Activated naive CD4-positive, alpha-beta T cell treated with anti-CD3 and anti-CD28 coated beads, Interleukin-2, amount 50 U/mL, for 24 hours (primary cell): ENCODE measurements at regions not wholly inside any gene's neighbourhood (a gene's known extent, or its start where the extent isn't known, plus 50 kb on each side); places are given as distances from the start of the nearest gene placed in this dataset.

Experiments used
- H3K27ac Mint-ChIP-seq: one replicate; pipeline ENCODE4 v1.8.0; 2021; ENCODE audit warnings: mild to moderate bottlenecking, mixed read lengths
- H3K27me3 Mint-ChIP-seq: one replicate; pipeline ENCODE4 v1.8.0; 2021; ENCODE audit warnings: mixed read lengths
- H3K36me3 Mint-ChIP-seq: one replicate; pipeline ENCODE4 v1.8.0; 2021; ENCODE audit warnings: mixed read lengths
- H3K4me1 Mint-ChIP-seq: one replicate; pipeline ENCODE4 v1.8.0; 2021; ENCODE audit warnings: mixed read lengths
- H3K4me3 Mint-ChIP-seq: one replicate; pipeline ENCODE4 v1.8.0; 2021; ENCODE audit warnings: mild to moderate bottlenecking, mixed read lengths
- H3K9me3 Mint-ChIP-seq: one replicate; pipeline ENCODE4 v1.8.0; 2021; ENCODE audit warnings: mixed read lengths

DNA sequence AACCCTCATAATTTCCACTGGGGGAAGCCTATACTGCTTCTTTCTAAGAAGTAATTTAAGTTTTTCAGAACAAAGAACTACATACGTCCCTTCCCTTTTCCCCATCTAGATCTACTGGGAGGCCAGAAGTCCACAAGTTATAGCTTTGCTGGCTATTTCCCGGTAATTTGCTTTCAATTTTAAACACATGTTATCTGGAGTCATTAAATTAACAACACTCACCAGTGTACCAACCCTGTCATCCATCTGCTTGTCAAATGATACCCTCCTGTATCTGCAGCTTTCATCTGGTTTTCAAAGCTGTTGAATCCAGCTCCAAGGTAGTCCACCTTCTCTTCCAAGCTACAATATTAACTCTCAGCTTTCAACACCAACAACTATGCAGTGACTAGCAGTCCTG, 466.7 kb upstream of the PKN2 start:
- no peaks in the 10 kb centered on the region for H3K9me3 Mint-ChIP-seq
- H3K36me3 Mint-ChIP-seq = no peaks in the 10 kb centered on the region
- H3K4me3 Mint-ChIP-seq = no peak overlapping the region
- H3K27ac Mint-ChIP-seq = no peak overlapping the region
- no peaks in the 10 kb centered on the region for H3K27me3 Mint-ChIP-seq
- no peaks in the 10 kb centered on the region for H3K4me1 Mint-ChIP-seq

DNA sequence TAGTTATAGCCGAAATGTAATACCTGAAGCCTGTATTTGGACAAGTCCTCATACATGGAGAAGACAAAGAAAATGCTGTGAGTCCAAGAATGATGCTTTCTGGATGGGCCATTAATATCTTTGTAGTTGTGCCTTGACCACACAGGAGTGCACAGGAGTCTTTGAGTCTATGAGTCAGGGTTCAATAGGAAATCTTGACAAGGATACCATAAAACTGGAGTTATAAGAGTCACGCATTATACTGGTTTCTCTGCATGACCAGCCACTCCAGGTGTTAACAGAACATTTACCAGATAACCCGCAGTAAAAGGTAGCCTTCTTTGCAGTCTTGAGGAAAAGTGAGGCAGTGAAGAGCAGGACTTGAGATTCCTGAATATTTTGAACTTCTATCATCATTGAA, 464.6 kb upstream of the PKN2 start:
- no peaks in the 10 kb centered on the region for H3K27me3 Mint-ChIP-seq
- no peaks in the 10 kb centered on the region for H3K36me3 Mint-ChIP-seq
- H3K4me3 Mint-ChIP-seq = no peak overlapping the region
- no peaks in the 10 kb centered on the region for H3K9me3 Mint-ChIP-seq
- no peak overlapping the region for H3K27ac Mint-ChIP-seq
- no peaks in the 10 kb centered on the region for H3K4me1 Mint-ChIP-seq

DNA sequence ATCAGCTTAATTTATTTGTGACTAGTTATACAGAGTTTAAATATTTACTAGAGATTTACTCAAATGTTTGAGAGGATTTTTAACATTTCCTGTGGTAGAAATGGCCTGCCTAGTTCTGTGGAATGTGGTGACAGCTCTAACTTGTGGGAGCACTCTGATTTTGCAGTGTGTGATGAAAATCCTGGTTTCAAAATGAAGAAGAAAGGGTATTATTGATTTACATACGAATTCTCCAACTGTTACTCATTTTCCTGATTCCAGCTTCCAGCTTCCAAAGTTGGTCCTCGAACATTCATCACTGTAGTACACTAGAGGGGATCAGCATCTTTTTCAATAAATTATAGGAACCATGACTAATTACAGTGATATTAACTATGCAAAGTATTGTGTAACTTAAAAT, 462.7 kb upstream of the PKN2 start:
- H3K9me3 Mint-ChIP-seq = no peaks in the 10 kb centered on the region
- no peaks in the 10 kb centered on the region for H3K4me1 Mint-ChIP-seq
- no peak overlapping the region for H3K27ac Mint-ChIP-seq
- no peaks in the 10 kb centered on the region for H3K27me3 Mint-ChIP-seq
- no peak overlapping the region for H3K4me3 Mint-ChIP-seq
- H3K36me3 Mint-ChIP-seq = no peaks in the 10 kb centered on the region

DNA sequence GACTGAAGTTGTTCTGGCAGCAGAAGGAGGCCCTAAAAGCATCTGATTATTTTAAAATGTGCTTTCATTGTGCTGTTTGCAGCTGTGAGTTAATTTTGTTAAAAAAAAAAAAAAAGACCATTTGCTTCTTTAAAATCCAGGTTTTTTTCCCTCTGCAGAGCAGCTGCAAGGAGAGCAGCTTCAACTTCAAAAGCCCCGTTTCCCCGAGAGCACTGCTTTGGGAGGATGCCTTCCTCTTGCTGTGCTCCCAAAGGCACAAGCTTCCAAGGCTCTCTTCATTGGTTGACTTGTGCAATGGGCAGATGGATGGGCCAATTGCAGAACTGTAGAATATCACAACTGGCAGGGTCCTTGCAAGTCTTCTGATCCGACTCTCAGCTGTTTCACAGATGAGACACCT, 459.2 kb upstream of the PKN2 start:
- Mint-ChIP-seq H3K4me3 (no peak overlapping the region), H3K27me3 (no peaks in the 10 kb centered on the region), H3K4me1 (no peaks in the 10 kb centered on the region), H3K9me3 (no peaks in the 10 kb centered on the region), H3K27ac (no peak overlapping the region), H3K36me3 (no peaks in the 10 kb centered on the region)

DNA sequence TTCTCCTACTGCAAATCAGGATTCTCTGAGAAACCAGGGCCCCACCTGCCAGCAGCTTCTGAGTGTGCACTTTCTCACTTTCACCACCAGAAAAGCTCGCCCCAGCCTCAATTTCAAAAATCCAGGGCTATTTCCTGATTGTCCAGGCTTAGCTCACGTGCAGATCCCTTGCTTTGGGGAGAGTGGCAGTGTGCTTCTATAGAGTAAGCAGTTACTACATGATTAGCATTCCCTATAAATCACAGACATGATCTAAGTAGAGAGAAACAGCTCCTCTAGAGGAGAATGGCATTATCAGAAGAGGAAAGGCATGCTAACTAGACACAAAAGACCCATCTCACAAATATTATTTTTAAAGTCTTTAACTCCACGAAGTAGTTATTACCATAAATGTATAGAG, 456.0 kb upstream of the PKN2 start:
- Mint-ChIP-seq H3K36me3 (no peaks in the 10 kb centered on the region), H3K4me1 (no peaks in the 10 kb centered on the region), H3K4me3 (no peak overlapping the region), H3K27me3 (no peaks in the 10 kb centered on the region), H3K27ac (no peak overlapping the region), H3K9me3 (no peaks in the 10 kb centered on the region)

DNA sequence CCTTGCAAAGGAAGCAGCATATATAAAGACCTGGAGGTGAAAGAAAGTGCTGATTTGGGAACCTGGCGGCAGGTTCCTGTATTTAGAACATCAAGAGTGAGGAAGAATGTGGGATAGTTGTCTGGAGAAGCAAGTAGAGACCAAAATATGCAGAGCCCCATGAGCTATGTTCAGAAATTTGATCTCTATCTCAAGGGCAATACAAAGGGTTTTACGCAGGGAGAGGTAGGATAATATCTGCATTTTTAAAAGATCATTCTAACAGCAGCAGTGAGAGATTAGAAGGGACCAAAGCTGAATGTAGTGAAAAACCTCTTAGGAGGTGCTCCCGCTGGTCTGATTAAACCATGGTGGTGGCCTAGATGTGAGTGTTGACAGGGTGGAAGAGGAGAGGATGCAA, 453.9 kb upstream of the PKN2 start:
- H3K9me3 Mint-ChIP-seq = no peaks in the 10 kb centered on the region
- H3K4me3 Mint-ChIP-seq = no peak overlapping the region
- H3K36me3 Mint-ChIP-seq = no peaks in the 10 kb centered on the region
- no peaks in the 10 kb centered on the region for H3K4me1 Mint-ChIP-seq
- no peak overlapping the region for H3K27ac Mint-ChIP-seq
- H3K27me3 Mint-ChIP-seq = no peaks in the 10 kb centered on the region

DNA sequence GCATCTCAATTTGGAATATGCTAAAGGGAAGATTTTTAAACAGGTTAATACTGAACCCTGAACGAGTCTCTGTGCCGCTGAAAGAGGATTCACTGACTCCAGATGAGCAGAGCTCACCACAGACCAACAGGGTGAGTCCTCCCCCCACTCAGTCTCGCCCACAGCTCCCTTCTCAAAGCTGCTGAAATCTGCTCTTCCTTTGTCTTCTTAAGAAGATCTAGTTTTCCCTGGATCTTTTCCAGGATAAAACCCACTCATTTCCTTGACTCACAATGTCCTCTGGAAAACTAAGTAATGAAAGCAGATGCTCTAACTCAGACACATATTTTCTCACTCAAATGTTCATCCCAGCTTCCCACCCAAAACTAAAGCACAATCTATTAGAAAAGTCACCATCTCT, 447.0 kb upstream of the PKN2 start:
- Mint-ChIP-seq H3K27ac (no peak overlapping the region), H3K9me3 (no peaks in the 10 kb centered on the region), H3K27me3 (peaks cover 5% of the 10 kb centered on the region), H3K4me3 (no peak overlapping the region), H3K36me3 (no peaks in the 10 kb centered on the region), H3K4me1 (no peaks in the 10 kb centered on the region)

DNA sequence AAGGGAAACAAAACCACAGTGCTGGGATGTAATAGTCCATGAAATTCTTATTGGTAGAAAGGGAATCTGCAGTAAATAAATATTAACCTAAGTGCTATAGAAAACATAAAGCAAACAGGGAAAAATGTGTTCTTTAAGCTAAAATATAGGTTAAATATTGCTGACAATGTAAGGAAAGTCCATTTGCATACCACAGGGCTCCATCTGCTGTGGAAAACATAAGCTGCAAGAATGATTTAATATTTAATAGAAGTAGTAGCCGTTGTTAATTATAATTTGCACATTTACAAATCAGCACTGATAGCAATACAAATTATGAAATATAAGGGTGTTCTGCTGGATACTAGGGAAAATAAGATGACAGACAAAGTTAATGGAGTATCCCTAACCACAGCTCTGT, 444.9 kb upstream of the PKN2 start:
- H3K27me3 Mint-ChIP-seq = peaks cover 5% of the 10 kb centered on the region
- no peaks in the 10 kb centered on the region for H3K4me1 Mint-ChIP-seq
- H3K27ac Mint-ChIP-seq = no peak overlapping the region
- H3K9me3 Mint-ChIP-seq = no peaks in the 10 kb centered on the region
- no peaks in the 10 kb centered on the region for H3K36me3 Mint-ChIP-seq
- H3K4me3 Mint-ChIP-seq = no peak overlapping the region

DNA sequence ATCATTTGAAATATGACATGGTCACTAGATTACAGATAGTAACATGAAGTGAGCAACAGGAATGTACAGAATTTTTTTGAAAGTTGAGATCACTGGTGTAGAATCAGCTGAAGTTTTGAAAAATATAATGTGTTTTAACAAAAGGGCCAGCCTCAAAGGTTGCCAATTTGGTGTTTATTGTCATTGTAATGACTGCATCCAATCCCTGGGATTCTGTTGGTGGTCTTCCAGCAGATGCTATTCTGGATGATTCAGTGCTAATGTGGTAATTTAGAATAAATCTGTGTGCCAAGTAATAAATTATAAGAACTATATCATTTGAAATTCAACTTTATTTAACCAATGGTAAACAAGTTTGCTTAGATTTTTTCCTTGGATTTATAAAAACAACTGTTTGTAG, 436.4 kb upstream of the PKN2 start:
- Mint-ChIP-seq H3K9me3 (no peaks in the 10 kb centered on the region), H3K36me3 (no peaks in the 10 kb centered on the region), H3K4me3 (no peak overlapping the region), H3K4me1 (no peaks in the 10 kb centered on the region), H3K27ac (no peak overlapping the region), H3K27me3 (no peaks in the 10 kb centered on the region)

DNA sequence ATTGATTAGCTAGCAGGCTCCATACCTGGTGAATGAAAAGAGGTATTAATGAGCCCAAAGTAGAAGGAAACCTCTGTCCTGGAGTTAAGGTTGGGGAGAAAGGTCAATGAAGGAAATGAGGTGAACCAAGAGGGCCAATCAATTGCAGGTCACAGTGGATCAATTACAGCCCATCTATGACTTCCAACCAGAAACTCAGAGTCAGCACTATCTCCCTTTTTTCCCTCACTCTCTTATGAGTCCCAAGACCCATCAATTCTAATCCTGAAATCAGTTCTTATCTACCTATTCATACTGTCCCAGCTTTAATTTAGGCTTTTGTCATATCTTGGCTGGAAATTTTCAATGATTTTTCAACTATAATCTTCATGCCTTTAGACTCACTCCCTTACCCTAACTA, 433.2 kb upstream of the PKN2 start:
- Mint-ChIP-seq H3K36me3 (no peaks in the 10 kb centered on the region), H3K4me1 (no peaks in the 10 kb centered on the region), H3K4me3 (no peak overlapping the region), H3K27ac (no peak overlapping the region), H3K9me3 (no peaks in the 10 kb centered on the region), H3K27me3 (no peaks in the 10 kb centered on the region)

DNA sequence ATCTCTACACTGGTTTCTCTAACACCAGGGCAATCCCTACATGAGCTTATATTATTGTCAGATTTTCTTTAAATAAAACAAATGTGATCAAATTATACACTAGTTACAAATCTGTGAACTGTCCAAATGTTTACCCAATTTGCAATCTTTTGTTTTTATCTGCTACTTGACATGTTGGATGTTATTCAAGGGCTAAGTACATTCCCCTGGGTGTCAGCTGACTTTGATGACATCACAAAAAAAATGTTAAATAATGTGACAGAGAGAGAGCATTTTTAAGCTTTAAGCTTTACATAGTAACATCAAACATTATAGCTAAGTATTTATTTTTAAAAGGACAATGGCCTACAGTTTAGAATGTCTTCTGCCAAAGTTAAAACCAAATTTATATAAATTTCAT, 431.3 kb upstream of the PKN2 start:
- Mint-ChIP-seq H3K4me3 (no peak overlapping the region), H3K27ac (no peak overlapping the region), H3K27me3 (no peaks in the 10 kb centered on the region), H3K36me3 (no peaks in the 10 kb centered on the region), H3K9me3 (no peaks in the 10 kb centered on the region), H3K4me1 (no peaks in the 10 kb centered on the region)

DNA sequence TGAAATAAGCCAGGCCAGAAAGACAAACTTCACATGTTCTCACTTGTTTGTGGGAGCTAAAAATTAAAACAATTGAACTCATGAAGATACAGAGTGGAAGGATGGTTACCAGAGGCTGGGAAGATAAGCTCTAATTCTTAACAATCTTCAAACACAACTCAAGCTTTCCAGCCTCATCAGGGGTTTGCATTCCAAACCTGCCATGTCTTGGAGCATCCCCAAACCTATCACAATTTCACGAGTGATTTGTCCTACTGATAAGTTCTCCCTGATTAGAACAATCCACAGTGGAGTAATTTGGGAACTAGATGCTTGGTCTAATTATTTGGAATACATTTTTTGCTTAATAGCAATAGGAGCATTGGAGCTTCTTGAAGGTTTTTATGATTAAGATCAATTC, 418.5 kb upstream of the PKN2 start:
- Mint-ChIP-seq H3K36me3 (no peaks in the 10 kb centered on the region), H3K27me3 (peaks cover 2% of the 10 kb centered on the region), H3K4me3 (no peak overlapping the region), H3K9me3 (no peaks in the 10 kb centered on the region), H3K27ac (no peak overlapping the region), H3K4me1 (no peaks in the 10 kb centered on the region)

DNA sequence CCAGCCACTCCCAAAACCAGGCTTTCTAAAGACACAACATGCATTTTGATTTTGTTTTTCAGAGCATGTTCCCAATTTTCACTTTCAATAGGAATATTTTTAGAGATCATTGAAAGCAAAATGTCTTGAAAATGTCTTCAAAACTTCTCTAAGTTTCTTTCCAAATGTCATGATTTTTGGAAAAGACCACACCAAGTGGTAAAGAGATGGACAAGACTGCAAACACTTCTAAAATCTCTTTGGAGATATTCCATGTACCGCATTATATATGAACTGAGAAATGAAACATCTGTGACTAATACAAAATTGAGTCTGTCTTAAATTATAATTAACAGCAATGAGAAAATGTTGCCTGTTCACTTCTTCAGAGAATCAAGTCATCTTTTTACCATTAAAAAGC, 418.0 kb upstream of the PKN2 start:
- Mint-ChIP-seq H3K36me3 (no peaks in the 10 kb centered on the region), H3K4me1 (no peaks in the 10 kb centered on the region), H3K27me3 (peaks cover 2% of the 10 kb centered on the region), H3K9me3 (no peaks in the 10 kb centered on the region), H3K27ac (no peak overlapping the region), H3K4me3 (no peak overlapping the region)

DNA sequence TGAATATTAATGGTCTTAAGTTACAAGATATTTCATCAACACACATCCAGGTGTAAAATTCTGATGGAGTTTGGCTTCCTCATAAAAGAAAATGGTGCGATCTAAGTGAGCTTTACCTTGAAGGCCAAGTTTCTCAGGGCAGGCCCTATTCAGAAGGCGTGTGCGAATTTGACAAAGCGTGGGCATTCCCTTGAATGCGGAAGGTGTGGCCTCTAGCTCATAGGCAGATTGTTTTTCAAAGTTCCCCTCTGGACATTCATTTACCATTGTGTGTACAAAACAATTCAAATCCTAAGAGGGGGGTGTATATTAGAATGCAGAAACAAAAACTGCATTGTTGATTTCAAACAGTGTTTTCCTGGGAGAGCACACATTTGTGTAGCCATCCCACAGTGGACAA, 411.9 kb upstream of the PKN2 start:
- H3K27me3 Mint-ChIP-seq = no peaks in the 10 kb centered on the region
- H3K4me3 Mint-ChIP-seq = no peak overlapping the region
- no peaks in the 10 kb centered on the region for H3K9me3 Mint-ChIP-seq
- H3K4me1 Mint-ChIP-seq = no peaks in the 10 kb centered on the region
- H3K27ac Mint-ChIP-seq = no peak overlapping the region
- H3K36me3 Mint-ChIP-seq = no peaks in the 10 kb centered on the region

DNA sequence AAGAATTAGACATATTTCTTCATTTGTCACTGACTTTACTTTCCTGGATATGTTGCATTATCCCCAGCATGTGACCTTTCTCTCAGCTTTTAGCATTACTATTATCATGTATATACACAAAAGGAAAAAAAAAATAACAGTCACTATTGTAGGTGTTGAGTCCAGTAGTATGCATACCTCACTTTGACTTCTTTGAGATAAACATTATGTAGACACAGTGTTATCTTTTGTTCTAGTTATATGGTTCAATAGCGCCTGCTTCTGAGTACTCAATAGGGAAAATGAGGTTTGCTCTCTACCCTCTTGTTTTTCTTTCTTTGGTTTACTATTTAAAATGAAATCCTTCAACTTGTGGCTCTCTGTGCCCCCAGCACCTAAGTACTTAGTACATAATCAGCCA, 409.6 kb upstream of the PKN2 start:
- no peaks in the 10 kb centered on the region for H3K27me3 Mint-ChIP-seq
- H3K4me3 Mint-ChIP-seq = no peak overlapping the region
- peaks cover 6% of the 10 kb centered on the region for H3K9me3 Mint-ChIP-seq
- H3K36me3 Mint-ChIP-seq = no peaks in the 10 kb centered on the region
- H3K4me1 Mint-ChIP-seq = no peaks in the 10 kb centered on the region
- H3K27ac Mint-ChIP-seq = no peak overlapping the region

DNA sequence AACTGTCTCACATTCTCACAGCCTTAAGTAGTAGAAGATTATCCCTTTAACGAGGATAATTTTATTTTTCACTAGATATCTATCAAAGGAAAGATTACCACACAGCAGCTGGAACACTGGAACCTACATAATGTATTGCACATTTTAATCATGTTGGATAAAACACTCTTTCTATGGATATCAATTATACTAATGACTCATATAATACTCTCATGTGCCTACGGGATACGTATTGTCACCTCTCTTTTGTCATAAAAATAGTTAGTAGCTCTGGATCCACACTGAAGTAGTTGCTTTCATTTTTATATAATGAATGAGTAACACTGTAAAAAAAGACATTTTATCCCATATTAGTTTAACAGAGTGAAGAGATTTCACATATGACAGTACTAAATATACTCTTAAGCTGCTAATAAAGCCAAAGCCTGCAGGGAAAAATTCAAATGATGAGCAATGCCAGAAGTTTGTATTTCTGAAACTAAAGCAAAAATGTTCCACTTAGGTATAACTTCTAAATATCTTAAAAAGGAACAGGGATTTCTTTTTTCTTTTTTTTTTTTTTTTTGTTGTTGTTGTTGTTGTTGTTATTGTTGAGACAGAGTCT, 408.7 kb upstream of the PKN2 start:
- Mint-ChIP-seq H3K4me3 (no peak overlapping the region), H3K27me3 (no peaks in the 10 kb centered on the region), H3K27ac (no peak overlapping the region), H3K4me1 (no peaks in the 10 kb centered on the region), H3K9me3 (peaks cover 12% of the 10 kb centered on the region), H3K36me3 (no peaks in the 10 kb centered on the region)

DNA sequence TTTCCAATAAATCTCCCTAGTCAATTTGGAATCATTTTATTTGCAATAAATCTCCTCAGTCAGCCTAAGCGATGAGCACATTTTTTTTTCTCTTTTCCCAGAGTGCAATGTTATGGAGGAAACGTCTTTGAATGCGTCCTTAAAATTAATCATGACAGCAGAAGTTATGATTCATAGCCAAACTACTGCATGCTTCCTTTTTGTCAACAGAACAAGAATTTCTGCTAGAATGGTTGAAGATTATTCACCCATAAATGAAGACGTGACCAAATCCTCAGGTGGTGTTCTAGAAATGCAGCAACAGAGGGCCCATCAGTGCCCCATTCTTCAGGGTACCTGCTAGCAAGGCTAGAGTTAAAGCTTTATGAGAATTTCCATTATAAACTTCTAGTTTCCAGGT, 407.9 kb upstream of the PKN2 start:
- Mint-ChIP-seq H3K27me3 (no peaks in the 10 kb centered on the region), H3K36me3 (no peaks in the 10 kb centered on the region), H3K27ac (no peak overlapping the region), H3K4me1 (no peaks in the 10 kb centered on the region), H3K4me3 (no peak overlapping the region), H3K9me3 (peaks cover 14% of the 10 kb centered on the region)
